HAP-1 (cell line): ENCODE measurements at regions not wholly inside any gene's neighbourhood (a gene's known extent, or its start where the extent isn't known, plus 50 kb on each side); places are given as distances from the start of the nearest gene placed in this dataset.
A peak's percentile ranks its signal among the peaks of the same experiment; 100 is the strongest.

Source experiments
- DNase-seq, 2 experiments: peaks; one replicate each; pipeline ENCODE4 v3.0.0-alpha.2; 2016 to 2020; ENCODE audit warnings: low spot score in 2 of 2
- H3K27me3 ChIP-seq: fragments of 250-450 bp; sonication (Bioruptor Pico); 2 replicates; pipeline ENCODE4 v1.5.1; 2020; ENCODE audit warnings: low read depth, mild to moderate bottlenecking, moderate library complexity
- H3K36me3 ChIP-seq: fragments of 250-450 bp; sonication (Bioruptor Pico); replicated peaks from 2 replicates; pipeline ENCODE4 v1.5.1; 2020; ENCODE audit warnings: mild to moderate bottlenecking
- H3K4me1 ChIP-seq: fragments of 250-450 bp; sonication (Bioruptor Pico); 2 replicates; pipeline ENCODE4 v1.5.1; 2020; ENCODE audit warnings: mild to moderate bottlenecking
- H3K4me3 ChIP-seq: fragments of 250-450 bp; sonication (Bioruptor Pico); 2 replicates; pipeline ENCODE4 v1.5.1; 2020; ENCODE audit warnings: mild to moderate bottlenecking, moderate library complexity
- H3K9me3 ChIP-seq: fragments of 250-450 bp; sonication (Bioruptor Pico); 2 replicates; pipeline ENCODE4 v1.5.1; 2020; ENCODE audit warnings: mild to moderate bottlenecking, moderate library complexity
- in situ Hi-C: fragments of 300-500 bp; cut with MboI; formaldehyde crosslinking; loops from 3 replicates; pipeline ENCODE4 v1.14.3; 2020; ENCODE audit warnings: low sequenced_read_pairs, inconsistent platforms, mixed read lengths

DNA sequence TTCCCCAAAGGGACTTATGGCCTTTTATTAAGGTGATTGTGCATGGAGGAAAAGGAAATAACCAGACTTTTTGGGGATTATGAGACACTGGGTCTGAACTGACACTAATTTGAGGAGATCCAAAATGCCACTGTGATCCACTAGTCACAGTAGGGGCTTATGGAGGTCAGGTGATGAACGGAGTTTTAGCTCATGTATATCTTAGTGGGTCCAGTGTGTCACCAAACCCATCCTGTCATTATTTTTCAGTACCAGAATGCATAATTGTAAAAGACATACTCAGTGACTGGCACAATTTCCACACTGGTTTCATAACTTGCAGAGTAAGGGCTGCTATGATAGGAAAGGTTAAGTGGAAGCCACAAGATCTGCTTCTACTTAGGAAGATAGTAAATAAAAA lies 131.3 kb downstream of the RTL3 start:
- no peak for DNase-seq
- H3K9me3 ChIP-seq, result no peaks in the 10 kb centered on the region
- no peaks in the 10 kb centered on the region for H3K4me1 ChIP-seq
- no peak overlapping the region for H3K4me3 ChIP-seq
- no peaks in the 10 kb centered on the region for H3K36me3 ChIP-seq
- no peaks in the 10 kb centered on the region for H3K27me3 ChIP-seq
- in situ Hi-C loops, result no loop called here

DNA sequence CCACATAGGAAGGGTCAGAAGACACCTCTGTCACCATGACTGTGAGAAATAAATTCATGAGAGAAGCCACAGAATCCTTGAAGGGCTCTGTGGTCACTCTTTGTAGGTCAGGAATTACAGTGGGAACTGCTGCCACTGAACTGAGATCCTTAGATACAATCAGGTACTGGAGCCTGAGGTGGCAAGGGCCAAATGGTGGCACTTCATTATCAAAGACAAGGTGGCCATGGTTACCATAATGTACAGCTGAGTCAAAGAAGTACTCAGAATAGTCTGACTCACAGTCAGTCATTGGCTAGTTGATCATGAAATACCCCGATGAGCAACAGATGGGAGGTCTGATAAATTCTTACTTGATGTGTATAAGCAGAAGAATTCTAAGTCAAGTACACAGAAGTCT lies 131.9 kb downstream of the RTL3 start:
- H3K4me1 ChIP-seq, result no peaks in the 10 kb centered on the region
- no peaks in the 10 kb centered on the region for H3K9me3 ChIP-seq
- H3K4me3 ChIP-seq, result no peak overlapping the region
- DNase-seq, result no peak
- H3K27me3 ChIP-seq, result no peaks in the 10 kb centered on the region
- no peaks in the 10 kb centered on the region for H3K36me3 ChIP-seq
- in situ Hi-C loops, result no loop called here

DNA sequence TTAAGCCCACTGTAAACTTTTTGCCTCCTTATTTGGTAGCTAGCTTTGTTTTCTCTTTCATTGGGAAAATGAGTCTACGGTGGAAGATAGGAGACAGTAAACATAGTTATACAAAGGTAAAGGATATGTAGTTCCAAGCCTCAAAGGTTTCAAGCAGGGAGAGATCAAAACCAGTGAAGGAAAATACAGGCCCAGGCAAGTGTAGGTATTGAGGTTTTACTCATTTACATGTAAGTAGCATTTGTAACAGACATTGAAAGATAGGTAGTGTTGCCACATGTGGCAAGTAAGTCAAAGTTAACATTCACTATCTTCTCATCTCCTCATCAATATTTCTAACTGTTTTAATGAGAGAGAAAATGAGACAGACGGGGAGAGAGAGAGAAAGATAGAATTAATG lies 136.5 kb downstream of the RTL3 start:
- DNase-seq, result no peak
- no peaks in the 10 kb centered on the region for H3K4me1 ChIP-seq
- no peaks in the 10 kb centered on the region for H3K27me3 ChIP-seq
- in situ Hi-C loops, result no loop called here
- no peaks in the 10 kb centered on the region for H3K9me3 ChIP-seq
- no peaks in the 10 kb centered on the region for H3K36me3 ChIP-seq
- no peak overlapping the region for H3K4me3 ChIP-seq

DNA sequence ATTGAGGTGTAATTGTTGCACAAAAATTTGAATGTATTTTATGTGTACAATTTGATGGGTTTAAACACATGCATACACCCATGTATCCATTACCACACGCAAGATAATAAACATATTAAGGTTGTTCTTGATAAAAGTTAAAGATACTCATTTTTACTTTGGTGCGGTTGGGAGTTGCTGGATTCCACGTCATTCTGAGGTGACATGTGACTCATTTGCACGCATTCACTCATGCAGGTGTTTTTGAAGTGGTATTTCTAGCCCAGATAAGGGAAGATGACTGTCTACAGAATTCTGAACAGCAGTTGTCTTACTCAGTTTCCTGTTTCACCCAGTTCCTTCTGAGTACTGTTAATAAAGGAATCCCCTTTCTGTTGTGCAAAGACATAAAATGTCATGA lies 142.0 kb downstream of the RTL3 start:
- Histone ChIP-seq H3K9me3 (no peaks in the 10 kb centered on the region), H3K4me3 (no peak overlapping the region), H3K27me3 (no peaks in the 10 kb centered on the region), H3K4me1 (peaks cover 2% of the 10 kb centered on the region; the same call in 1 of the 2 replicates), H3K36me3 (no peaks in the 10 kb centered on the region)
- DNase-seq, result no peak
- in situ Hi-C loops, result no loop called here

DNA sequence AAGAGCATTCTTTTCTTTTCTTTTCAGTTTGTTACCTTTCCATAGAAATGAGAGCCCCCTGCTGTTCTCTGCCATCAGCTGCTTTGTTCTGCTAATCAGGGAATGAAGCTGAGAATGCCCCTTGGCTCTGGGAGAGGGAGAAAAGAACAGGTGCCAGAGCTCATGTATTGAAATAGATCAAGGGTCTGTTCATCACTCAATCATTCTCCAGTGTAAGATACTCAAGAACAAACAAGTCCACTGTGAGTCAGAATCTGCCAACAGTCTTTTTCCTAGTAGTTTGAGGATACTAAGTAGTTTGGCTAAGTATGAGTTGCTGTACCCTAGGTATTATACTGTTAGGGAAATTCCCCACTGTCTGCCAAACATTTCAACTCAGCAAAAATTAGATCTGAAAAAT lies 144.3 kb downstream of the RTL3 start:
- in situ Hi-C loops, result no loop called here
- Histone ChIP-seq H3K4me1 (peaks cover 2% of the 10 kb centered on the region; the same call in 1 of the 2 replicates), H3K27me3 (no peaks in the 10 kb centered on the region), H3K4me3 (no peak overlapping the region), H3K9me3 (no peaks in the 10 kb centered on the region), H3K36me3 (no peaks in the 10 kb centered on the region)
- DNase-seq, result peak; percentile 5 to 27

DNA sequence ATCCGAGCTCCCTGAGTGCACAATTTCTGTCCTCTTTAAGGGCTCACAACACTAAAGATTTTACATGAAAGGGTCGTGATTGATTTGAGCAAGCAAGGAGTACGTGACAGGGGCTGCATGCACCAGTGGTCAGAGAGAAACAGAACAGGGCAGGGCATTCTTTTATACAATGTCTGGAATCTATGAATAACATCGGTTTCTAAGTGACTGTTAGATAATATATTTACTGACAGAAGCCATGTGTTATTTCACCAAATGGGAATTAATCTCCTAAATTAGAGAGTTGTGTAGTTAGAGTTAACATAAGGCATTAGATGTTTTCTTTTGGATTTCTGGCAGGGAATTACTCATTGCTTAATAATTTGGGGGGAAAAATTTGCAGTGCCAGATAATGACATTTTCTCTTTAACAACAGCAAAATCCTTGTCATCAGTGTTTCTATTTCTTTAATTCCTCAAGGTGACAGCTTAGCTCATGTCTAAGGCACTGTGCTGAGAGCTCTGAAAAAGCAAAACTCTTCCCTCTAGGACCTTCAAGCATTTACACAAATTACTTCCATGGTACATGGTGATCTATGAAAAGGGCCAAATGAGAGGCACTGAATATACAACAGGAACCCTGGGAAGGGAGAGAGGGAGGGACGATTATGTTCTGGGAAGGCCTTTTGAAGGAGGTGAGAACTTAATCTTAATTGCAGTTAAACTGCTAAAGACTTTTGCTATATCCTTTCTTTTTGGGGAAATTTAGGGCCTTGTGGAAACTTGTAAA lies 145.0 kb downstream of the RTL3 start:
- Histone ChIP-seq H3K9me3 (no peaks in the 10 kb centered on the region), H3K4me3 (no peak overlapping the region), H3K36me3 (no peaks in the 10 kb centered on the region), H3K4me1 (peaks cover 2% of the 10 kb centered on the region; the same call in 1 of the 2 replicates), H3K27me3 (no peaks in the 10 kb centered on the region)
- in situ Hi-C loops, result no loop called here
- no peak for DNase-seq

DNA sequence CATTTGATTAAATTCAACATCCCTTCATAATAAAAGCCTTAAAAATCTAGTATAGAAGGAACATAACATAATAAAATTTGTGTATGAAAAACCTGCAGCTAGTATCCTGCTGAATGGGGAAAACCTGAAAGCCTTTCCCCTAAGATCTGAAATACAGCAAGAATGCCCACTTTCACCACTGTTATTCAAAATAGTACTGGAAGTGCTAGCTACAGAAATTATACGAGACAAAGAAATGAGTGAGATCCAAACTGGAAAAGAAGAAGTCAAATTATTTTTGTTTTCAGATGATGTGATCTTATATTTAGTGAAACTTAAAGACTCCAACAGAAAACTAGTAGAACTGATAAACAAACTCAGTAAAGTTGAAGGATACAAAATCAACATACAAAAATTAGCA lies 152.9 kb downstream of the RTL3 start:
- H3K9me3 ChIP-seq, result no peaks in the 10 kb centered on the region
- H3K36me3 ChIP-seq, result no peaks in the 10 kb centered on the region
- no peaks in the 10 kb centered on the region for H3K4me1 ChIP-seq
- no peaks in the 10 kb centered on the region for H3K27me3 ChIP-seq
- in situ Hi-C loops, result no loop called here
- H3K4me3 ChIP-seq, result no peak overlapping the region
- DNase-seq, result no peak

DNA sequence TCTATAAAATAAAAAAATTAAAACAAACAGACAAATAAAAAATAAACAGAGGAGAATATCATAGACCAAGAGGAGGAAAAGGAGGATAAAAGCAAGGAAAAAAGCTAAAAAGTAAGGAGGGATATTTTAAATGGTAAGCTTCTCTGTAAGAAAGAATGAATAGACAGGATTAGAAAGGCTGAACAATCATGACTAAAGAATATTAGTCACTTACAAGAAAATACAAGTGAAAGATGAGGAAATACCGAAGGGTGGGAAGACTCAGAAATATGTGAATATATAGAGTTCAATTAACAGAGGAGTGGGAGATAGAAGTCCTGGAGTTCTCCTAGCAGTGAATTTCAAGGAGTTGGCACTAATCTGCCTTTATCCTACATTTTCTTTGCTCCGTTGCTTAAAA lies 162.6 kb downstream of the RTL3 start:
- no peaks in the 10 kb centered on the region for H3K36me3 ChIP-seq
- H3K9me3 ChIP-seq, result no peaks in the 10 kb centered on the region
- in situ Hi-C loops, result no loop called here
- DNase-seq, result no peak
- H3K27me3 ChIP-seq, result no peaks in the 10 kb centered on the region
- no peak overlapping the region for H3K4me3 ChIP-seq
- H3K4me1 ChIP-seq, result no peaks in the 10 kb centered on the region

DNA sequence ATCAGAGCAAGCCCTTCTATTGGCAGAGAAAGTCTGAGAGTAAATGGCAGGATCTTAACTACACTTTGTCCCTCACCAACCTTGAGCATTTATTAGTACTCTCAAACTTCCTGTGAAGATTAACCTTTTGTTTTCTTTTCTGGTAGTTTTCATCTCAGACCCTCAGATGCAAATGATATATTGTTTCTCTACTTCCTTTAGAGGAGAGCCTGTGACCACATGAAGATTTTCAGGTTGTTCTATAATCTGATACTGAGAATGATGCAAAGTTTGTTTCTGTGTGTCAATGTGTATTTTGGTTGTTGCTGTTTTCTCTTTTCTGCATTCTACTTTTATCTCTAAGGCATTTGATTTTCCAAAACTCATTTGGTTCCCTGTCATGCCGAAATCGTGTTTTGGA lies 165.8 kb upstream of the CYSLTR1 start:
- Histone ChIP-seq H3K27me3 (no peaks in the 10 kb centered on the region), H3K4me1 (no peaks in the 10 kb centered on the region), H3K36me3 (no peaks in the 10 kb centered on the region), H3K4me3 (no peak overlapping the region), H3K9me3 (no peaks in the 10 kb centered on the region)
- no peak for DNase-seq
- in situ Hi-C loops, result no loop called here

DNA sequence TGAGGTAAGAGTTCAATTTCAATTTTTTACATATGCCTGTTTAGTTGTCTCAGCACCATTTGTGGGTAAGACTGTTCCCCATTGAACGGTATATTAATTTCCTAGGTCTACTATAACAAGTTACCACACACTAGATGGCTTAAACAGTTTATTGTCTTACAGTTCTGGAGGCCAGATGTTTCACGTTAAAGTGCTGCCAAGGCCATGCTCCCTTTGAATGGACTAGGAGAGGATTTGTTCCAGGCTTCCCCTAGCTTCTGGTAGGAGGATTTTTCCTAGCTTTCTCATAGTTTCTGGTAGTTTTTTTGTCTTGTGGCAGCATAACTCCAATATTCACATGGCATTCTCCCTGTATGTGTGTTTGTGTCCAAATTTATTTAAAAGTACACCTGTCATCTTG lies 149.3 kb upstream of the CYSLTR1 start:
- H3K27me3 ChIP-seq, result no peaks in the 10 kb centered on the region

DNA sequence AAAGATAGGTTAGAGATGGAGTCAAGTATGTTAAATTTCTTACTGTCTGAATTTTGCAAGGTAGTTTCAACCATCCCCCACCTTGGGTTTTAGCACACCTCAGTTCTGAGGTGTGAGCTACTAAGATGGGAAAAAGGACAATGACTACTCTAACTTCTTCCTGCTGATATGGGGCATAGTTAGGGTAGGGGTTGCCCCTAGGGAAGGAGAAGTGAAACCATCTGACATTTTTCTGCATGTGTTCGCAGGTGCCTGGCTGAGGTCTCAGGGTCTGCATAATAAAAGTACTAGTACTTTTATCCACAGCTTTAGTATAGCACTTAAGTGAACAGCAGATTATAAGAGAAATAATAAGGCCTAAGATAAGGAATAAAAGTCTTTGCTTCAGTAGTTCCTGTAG lies 129.5 kb upstream of the CYSLTR1 start:
- Histone ChIP-seq H3K4me3 (no peak overlapping the region), H3K27me3 (no peaks in the 10 kb centered on the region), H3K4me1 (no peaks in the 10 kb centered on the region), H3K9me3 (no peaks in the 10 kb centered on the region), H3K36me3 (no peaks in the 10 kb centered on the region)
- in situ Hi-C loops, result no loop called here
- DNase-seq, result no peak

More for the DNA sequence above, 149.3 kb upstream of the CYSLTR1 start:
- Histone ChIP-seq H3K9me3 (no peaks in the 10 kb centered on the region), H3K4me3 (no peak overlapping the region), H3K36me3 (no peaks in the 10 kb centered on the region), H3K4me1 (no peaks in the 10 kb centered on the region)
- in situ Hi-C loops, result no loop called here
- DNase-seq, result no peak

DNA sequence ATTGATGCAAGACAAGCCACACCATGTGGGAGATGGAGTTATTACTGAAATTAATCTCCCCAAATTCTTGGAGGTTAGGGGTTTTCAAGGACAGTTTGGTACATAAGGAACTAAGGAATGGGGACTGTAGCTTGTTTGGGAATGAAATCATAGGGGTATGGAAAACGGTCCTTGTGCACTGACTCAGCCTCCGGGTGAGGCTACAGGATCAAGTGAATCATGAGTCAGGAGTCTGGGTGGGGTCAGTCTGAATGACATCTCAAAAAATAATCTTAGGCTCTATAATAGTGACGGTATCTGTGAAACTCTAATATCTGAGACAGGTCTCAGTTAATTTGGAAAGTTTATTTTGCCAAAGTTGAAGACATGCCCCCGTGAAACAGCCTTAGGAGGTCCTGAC lies 128.5 kb upstream of the CYSLTR1 start:
- H3K9me3 ChIP-seq, result no peaks in the 10 kb centered on the region
- H3K27me3 ChIP-seq, result no peaks in the 10 kb centered on the region
- H3K36me3 ChIP-seq, result no peaks in the 10 kb centered on the region
- DNase-seq, result no peak
- no peaks in the 10 kb centered on the region for H3K4me1 ChIP-seq
- in situ Hi-C loops, result no loop called here
- H3K4me3 ChIP-seq, result no peak overlapping the region

DNA sequence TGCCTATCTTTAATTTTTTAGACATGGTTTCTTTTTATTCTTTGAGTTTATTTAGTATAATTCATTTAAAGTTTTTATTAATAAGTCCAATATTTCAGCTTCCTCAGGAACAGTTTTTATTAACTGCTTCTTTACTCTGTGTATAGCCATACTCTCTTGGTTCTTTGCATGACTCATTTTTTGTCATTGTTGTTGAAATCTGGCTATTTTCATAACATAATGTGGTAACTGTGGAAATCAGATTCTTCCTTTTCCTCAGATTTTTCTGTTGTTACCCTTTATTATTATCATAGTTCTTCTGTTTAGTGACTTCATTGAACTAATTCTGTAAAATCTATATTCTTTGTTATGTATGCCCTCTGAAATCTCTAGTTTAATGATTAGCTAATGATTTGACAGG lies 124.9 kb upstream of the CYSLTR1 start:
- in situ Hi-C loops, result no loop called here
- Histone ChIP-seq H3K4me3 (no peak overlapping the region), H3K27me3 (no peaks in the 10 kb centered on the region), H3K36me3 (no peaks in the 10 kb centered on the region), H3K9me3 (no peaks in the 10 kb centered on the region), H3K4me1 (no peaks in the 10 kb centered on the region)
- DNase-seq, result no peak

DNA sequence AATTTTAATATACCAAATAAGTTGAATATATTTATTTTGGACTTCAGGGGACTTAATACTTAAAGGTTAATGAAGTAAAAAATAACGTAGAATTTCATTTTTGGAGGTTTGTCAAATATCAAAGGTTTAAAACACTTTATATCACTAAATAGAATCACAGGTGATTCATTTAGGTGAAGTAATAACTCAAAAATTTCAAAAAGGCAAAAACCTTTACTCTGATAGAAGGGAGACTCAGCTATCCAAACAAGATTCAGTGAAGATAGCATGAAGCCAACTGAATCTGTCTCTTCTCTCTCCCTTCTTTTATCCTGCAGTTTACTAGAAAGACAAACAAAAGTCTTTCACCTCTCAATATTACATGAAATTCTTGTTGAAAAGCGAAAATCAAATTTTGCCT lies 110.2 kb upstream of the CYSLTR1 start:
- Histone ChIP-seq H3K4me3 (no peak overlapping the region), H3K27me3 (no peaks in the 10 kb centered on the region), H3K4me1 (no peaks in the 10 kb centered on the region), H3K9me3 (no peaks in the 10 kb centered on the region), H3K36me3 (no peaks in the 10 kb centered on the region)
- no peak for DNase-seq
- in situ Hi-C loops, result no loop called here

DNA sequence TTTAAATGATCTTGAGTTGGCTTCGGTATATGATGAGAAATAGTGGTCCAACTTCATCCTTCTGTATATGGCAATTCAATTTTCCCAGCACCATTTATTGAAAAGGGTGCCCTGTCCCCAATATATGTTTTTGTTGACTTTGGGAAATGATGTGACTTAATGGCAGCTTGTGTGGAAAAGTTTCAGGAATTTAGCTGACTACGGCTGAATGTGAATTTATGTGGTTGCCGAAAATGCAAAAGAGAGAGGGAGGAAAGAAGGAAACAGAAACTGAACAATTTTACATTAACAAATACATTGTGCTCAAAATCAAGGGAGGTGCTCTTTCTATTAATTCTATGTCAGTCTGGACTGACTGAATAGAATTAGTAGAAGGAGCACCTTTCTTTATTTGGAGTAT lies 101.8 kb upstream of the CYSLTR1 start:
- in situ Hi-C loops, result no loop called here
- Histone ChIP-seq H3K4me3 (no peak overlapping the region), H3K27me3 (no peaks in the 10 kb centered on the region), H3K36me3 (no peaks in the 10 kb centered on the region), H3K9me3 (no peaks in the 10 kb centered on the region), H3K4me1 (no peaks in the 10 kb centered on the region)
- DNase-seq, result no peak
